GM21515 (cell line): ENCODE measurements at regions not wholly inside any gene's neighbourhood (a gene's known extent, or its start where the extent isn't known, plus 50 kb on each side); places are given as distances from the start of the nearest gene placed in this dataset.

Source experiments
- ATAC-seq: cut with Tn5 transposase; IDR thresholded peaks from one replicate; pipeline ENCODE4 v1.9.1; 2021; ENCODE audit not compliant: unreplicated experiment

GRCh38 chr13:22563272-22563671 is 617.5 kb upstream of the SGCG start:
- no peak for ATAC-seq

- no peak for ATAC-seq
These were observed 611.0 kb upstream of the SGCG start for GRCh38 chr13:22569811-22570210.

- ATAC-seq, result no peak
These were observed 590.9 kb upstream of the SGCG start for GRCh38 chr13:22589880-22590279.

GRCh38 chr13:22592515-22592914 is 588.3 kb upstream of the SGCG start:
- ATAC-seq, result no peak

DNA sequence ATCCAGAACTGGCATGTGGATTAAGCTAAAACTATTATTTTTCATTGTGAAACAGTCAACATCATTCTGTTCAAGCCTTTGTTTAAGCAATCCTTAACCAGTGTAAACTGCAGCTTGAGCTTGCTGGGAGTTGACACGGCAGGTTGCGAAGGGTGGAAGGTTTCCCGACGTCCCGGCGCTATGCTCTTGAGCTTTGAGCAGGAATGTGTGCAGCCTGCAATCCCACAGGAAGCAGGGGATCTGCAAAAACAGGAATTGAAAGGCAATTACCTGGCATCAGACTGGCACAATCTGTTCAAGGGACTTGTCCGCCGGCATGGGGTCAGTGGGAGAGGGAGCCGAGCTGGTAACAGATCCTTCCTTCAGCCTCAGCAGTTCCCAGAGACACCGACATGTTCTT is 586.7 kb upstream of the SGCG start:
- ATAC-seq, result no peak

- ATAC-seq, result no peak
These were observed 584.5 kb upstream of the SGCG start for GRCh38 chr13:22596171-22596863.

DNA sequence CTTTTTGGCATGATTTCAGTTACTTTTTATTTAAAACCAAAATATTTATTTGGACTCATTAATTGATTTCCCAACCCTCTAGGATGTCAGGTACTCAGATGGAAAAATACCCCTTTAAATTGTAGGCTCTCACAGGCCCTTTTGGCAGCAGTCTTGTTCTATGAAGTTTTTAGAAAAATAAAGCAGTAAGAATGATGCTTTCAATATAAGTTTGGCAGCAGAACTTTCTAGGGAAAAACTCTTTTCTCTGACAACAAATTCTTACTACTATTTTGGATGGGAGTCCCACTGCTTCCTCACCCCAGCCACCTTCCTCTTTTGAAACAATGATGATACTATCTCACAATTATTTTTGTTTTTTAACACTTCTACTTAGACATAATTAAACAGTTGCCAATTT is 581.6 kb upstream of the SGCG start:
- ATAC-seq, result no peak

- no peak for ATAC-seq
These were observed 562.8 kb upstream of the SGCG start for GRCh38 chr13:22618002-22618401.

GRCh38 chr13:22625691-22626090 is 555.1 kb upstream of the SGCG start:
- no peak for ATAC-seq

DNA sequence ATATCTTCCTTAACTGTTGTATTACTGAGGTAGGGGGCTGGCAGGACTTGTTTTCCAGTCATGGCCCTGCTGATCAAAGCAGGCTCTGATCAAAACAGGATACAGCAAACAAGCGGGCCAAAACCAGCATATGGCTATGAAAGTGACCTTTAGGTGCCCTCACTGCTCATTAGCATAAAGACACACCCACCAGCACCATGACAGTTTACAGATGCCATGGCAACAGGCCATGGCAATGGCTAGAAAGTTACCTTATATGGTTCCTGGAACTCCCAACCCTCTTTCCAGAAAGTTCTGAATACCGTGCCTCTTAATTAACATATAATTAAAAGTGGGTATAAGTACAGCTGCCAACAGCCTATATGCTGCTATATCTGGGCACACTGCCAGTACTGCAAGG is 551.4 kb upstream of the SGCG start:
- ATAC-seq, result no peak

DNA sequence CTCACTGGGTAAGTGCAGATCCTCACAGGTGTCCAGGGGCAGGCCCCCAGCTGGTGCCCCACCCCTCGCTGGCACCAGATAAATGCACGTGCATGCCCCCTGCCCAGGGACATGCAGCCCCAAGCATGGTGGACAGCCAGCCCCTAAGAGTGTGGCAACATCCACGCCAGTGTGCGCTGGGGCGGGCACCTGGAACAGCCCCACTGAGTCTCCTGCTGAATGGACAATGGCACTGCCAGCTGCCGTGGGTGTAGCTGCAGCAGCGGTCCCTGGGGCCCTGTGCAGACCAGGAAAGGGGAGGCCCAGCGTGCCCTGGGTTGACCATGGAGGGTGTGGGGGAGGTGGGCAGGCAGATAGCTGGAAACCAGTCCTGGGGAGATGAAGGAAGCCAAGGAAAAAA is 538.7 kb upstream of the SGCG start:
- no peak for ATAC-seq

DNA sequence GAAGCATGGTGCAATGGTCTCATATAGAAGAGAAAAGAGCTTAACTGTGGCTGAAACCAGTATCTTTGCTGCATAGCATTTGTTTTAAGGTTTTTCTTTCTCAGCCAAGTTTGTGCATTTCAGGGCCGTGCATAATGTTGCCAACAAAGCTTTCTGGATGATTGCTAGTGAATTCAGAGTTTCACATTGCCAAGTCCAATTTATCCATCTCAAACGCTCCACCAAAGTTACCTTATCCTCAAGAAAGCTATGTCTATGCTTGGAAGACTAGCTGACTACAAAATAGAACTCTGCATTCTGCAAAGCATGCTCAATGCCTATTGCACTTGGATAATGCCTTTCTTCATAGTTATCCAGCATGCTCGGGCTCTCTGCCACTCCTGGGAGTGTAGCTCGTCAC is 535.8 kb upstream of the SGCG start:
- ATAC-seq, result no peak

GRCh38 chr13:22647156-22647850 is 533.5 kb upstream of the SGCG start:
- ATAC-seq, result no peak

GRCh38 chr13:22648320-22648801 is 532.4 kb upstream of the SGCG start:
- no peak for ATAC-seq

DNA sequence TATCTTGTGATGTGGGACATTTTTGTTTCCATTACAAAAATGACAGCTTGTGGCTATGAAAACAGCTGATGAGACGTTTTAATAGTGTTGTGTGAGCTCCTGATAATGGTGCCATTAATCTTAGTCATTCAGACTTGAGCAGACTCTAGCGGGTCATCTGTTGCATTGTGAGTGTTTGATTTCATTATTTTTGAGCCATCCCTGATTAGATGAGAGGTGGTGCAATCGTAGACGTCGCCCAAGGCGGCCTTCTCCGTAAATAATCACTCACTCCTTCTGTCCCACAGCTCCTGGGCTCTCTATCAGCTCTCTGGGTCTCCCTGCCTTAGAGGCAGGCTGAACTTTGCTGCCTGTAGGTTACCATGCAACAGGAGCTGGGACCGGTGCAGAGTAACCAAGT is 528.0 kb upstream of the SGCG start:
- ATAC-seq, result no peak

- no peak for ATAC-seq
These were observed 526.9 kb upstream of the SGCG start for GRCh38 chr13:22653866-22654265.

DNA sequence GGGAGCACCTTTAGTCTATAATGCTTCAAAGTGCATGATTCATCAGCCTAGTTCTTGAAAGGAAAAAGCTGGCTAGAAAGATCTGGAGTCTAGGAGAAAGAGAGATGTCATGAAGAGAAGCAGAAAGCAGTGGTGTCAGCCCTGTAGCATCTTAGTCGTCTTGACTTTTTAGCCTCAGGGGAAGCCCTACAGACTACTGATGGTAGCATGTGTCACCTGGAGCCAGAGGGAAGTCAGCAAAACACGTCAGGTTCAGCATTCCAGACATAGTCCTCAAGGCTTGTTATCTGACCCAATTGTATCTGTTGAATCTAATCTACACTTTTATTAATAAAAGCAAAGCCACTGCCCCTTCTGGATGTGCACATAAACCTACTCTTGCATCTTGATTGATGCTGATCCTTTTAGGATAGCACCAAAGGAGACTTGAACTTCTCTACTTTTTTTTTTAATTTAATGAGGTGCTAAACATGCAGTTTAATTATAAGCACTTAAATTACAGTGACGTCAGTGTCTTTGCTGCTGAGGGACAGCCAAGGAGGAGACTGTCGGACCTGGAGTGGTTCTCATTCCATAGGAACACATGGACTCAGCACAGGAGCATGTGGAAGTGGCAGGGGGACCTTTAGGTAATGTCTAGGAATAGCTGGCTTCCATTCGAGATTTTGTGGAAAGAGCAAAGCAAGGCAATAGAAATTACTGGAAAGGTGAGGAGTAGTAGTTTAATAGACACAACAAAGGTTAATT is 525.5 kb upstream of the SGCG start:
- no peak for ATAC-seq

- ATAC-seq, result no peak
These were observed 518.0 kb upstream of the SGCG start for GRCh38 chr13:22662771-22663170.

DNA sequence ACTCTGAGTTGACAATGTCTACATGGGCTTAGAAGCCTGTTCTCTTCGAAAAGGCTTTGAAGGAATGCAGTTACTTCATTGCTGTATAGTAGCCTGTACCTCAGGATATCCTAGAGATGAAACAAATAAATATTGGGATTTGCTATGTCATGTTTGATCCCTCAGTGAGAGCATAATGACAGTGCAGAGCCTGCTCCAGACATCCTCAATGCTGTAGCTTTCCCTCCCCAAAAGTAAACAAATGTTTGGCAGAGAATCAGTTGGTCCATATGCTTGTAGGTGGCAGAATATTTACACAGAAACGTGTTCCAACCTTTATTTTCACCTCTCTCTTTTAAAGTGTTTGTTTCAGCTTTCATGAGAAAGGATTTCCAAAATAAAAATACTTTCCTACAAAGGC is 515.3 kb upstream of the SGCG start:
- no peak for ATAC-seq

- no peak for ATAC-seq
These were observed 490.0 kb upstream of the SGCG start for GRCh38 chr13:22690756-22691155.

DNA sequence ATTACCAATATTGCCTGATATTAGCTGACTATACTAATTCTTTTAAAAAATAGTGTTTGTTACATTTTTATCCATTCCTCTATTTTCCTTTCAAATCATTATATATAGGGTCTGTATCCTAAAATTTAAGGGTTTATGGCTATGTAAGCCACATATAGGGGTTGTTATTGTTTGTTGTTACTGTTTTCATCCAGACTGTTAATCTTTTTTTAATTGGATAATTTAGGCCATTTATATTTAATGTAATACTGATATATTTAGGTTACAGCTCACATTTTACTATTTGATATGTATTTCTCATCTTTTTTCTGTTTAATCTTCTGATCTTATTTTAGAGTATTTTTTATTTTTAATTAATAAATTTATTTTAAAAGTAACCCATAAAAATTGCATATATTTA is 487.1 kb upstream of the SGCG start:
- ATAC-seq, result no peak

DNA sequence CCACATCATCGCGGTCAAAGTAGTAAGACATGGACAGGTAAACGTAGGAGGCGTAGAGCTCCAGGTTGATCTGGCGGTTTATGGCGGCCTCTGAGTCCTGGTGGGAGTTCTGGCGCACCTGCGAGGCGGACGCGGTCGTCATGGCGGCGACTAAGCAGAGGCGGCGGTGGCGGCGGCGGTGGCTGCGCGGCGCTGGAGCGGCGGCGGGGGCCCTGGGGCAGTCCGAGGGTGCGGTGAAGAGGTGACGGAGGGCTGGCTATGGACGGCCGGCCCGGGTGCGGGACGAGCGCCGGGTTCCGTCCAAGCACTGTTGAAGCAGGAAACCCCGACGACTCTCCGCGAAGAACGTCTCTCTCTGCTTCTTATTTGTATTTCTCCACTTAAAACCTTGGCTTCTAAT is 484.3 kb upstream of the SGCG start:
- ATAC-seq, result no peak
